B cell (primary cell): ENCODE measurements at regions not wholly inside any gene's neighbourhood (a gene's known extent, or its start where the extent isn't known, plus 50 kb on each side); places are given as distances from the start of the nearest gene placed in this dataset.

ENCODE experiments used
- ATAC-seq: fragments of 200-7000 bp; cut with Tn5 transposase; one replicate; pipeline ENCODE4 v1.10.0; 2021; ENCODE audit warnings: low read depth, mild to moderate bottlenecking, moderate number of reproducible peaks, moderate library complexity
- CTCF ChIA-PET: fragments of 350-600 bp; sonication (Branson Sonifier 250); formaldehyde crosslinking; loops from one replicate; lab custom pipeline; 2021; ENCODE audit warnings: antibody characterized with exemption, inconsistent platforms; lab: Charles Lee
- POLR2A ChIA-PET: fragments of 350-600 bp; sonication (Branson Sonifier 250); formaldehyde crosslinking; loops from one replicate; lab custom pipeline; 2021; ENCODE audit warnings: antibody characterized with exemption; lab: Charles Lee
- DNase-seq: peaks from one replicate; pipeline ENCODE4 v3.0.0; 2013
- H2AFZ ChIP-seq: 2 replicates; pipeline ENCODE4 v1.6.1; 2012; ENCODE audit warnings: mild to moderate bottlenecking, low read depth, low read length; ENCODE audit not compliant: insufficient read depth, poor library complexity, severe bottlenecking
- H3K27ac ChIP-seq, 2 donors: 1 replicate in 1 of 2; 2 replicates in 1 of 2; pipeline ENCODE4 v1.5.1; 2012 to 2013; ENCODE audit warnings: low read length in 2 of 2, mild to moderate bottlenecking in 2 of 2, moderate library complexity in 1 of 2
- H3K27me3 ChIP-seq, 4 experiments: fragments of 200-600 bp in 1 of 4; sonication (generic) in 1 of 4; replicated peaks in 1 of 4; 1 replicate in 2 of 4; 2 replicates in 2 of 4; pipeline versions ENCODE4 v1.6.1 to v1.7.0; 2013 to 2016; ENCODE audit warnings: low read length in 3 of 4, mild to moderate bottlenecking in 2 of 4, mixed read lengths in 1 of 4, moderate library complexity in 1 of 4; ENCODE audit not compliant: insufficient read depth in 4 of 4, control insufficient read depth in 3 of 4; ENCODE audit errors: control extremely low read depth in 1 of 4
- H3K36me3 ChIP-seq, 2 experiments: replicated peaks in 1 of 2; 1 replicate in 1 of 2; 2 replicates in 1 of 2; pipeline versions ENCODE4 v1.6.1 to v1.7.1; 2013; ENCODE audit warnings: low read length in 1 of 2; ENCODE audit not compliant: insufficient read depth in 2 of 2, control insufficient read depth in 1 of 2; ENCODE audit errors: control extremely low read depth in 1 of 2, extremely low read depth in 1 of 2
- H3K4me1 ChIP-seq, 2 donors: fragments of 200-600 bp in 1 of 2; sonication (generic) in 1 of 2; 1 replicate in 1 of 2; 2 replicates in 1 of 2; pipeline versions ENCODE4 v1.5.1 to v1.6.1; 2013 to 2017; ENCODE audit warnings: low read length in 2 of 2; ENCODE audit not compliant: control insufficient read depth in 2 of 2, insufficient read depth in 2 of 2
- H3K4me2 ChIP-seq: replicated peaks from 2 replicates; pipeline ENCODE3; 2012; ENCODE audit warnings: mild to moderate bottlenecking, low read depth, low read length; ENCODE audit not compliant: poor library complexity, severe bottlenecking
- H3K4me3 ChIP-seq, 5 experiments: fragments of 200-600 bp in 1 of 5; sonication (generic) in 1 of 5; 1 replicate in 3 of 5; 2 replicates in 2 of 5; pipeline versions ENCODE4 v1.5.1 to v1.7.0; 2011 to 2016; ENCODE audit warnings: low read length in 4 of 5, mild to moderate bottlenecking in 4 of 5, low read depth in 2 of 5, control low read depth in 1 of 5, moderate library complexity in 1 of 5; ENCODE audit not compliant: insufficient read depth in 1 of 5; ENCODE audit errors: control extremely low read depth in 1 of 5, extremely low read depth in 1 of 5
- H3K79me2 ChIP-seq: fragments of 200-600 bp; sonication (generic); one replicate; pipeline ENCODE4 v1.6.0; 2016; ENCODE audit warnings: low read length; ENCODE audit not compliant: control insufficient read depth, insufficient read depth
- H3K9ac ChIP-seq: fragments of 200-600 bp; sonication (generic); 2 replicates; pipeline ENCODE4 v1.6.1; 2017; ENCODE audit warnings: mild to moderate bottlenecking, low read length, moderate library complexity
- H3K9me3 ChIP-seq, 3 donors: one replicate each; pipeline versions ENCODE4 v1.6.1 to v1.7.1; 2013; ENCODE audit warnings: low read length in 2 of 3; ENCODE audit not compliant: control insufficient read depth in 2 of 3, insufficient read depth in 1 of 3; ENCODE audit errors: control extremely low read depth in 1 of 3
- H4K20me1 ChIP-seq: 2 replicates; pipeline ENCODE4 v1.6.0; 2012; ENCODE audit warnings: mild to moderate bottlenecking, low read length; ENCODE audit not compliant: insufficient read depth, control insufficient read depth, poor library complexity, severe bottlenecking
- H3K27ac Mint-ChIP-seq: one replicate; pipeline ENCODE4 v1.8.0; 2021; ENCODE audit warnings: mixed read lengths
- H3K27me3 Mint-ChIP-seq: one replicate; pipeline ENCODE4 v1.8.0; 2021; ENCODE audit warnings: mixed read lengths
- H3K4me1 Mint-ChIP-seq: one replicate; pipeline ENCODE4 v1.8.0; 2021; ENCODE audit warnings: mixed read lengths
- H3K4me3 Mint-ChIP-seq: one replicate; pipeline ENCODE4 v1.8.0; 2021; ENCODE audit warnings: mixed read lengths
- H3K9me3 Mint-ChIP-seq: one replicate; pipeline ENCODE4 v1.8.0; 2022; ENCODE audit warnings: mixed read lengths; ENCODE audit not compliant: insufficient read depth
- EZH2 ChIP-seq: IDR thresholded peaks from 2 replicates; pipeline ENCODE4 v1.6.1; 2012; ENCODE audit warnings: borderline replicate concordance, low read depth, mild to moderate bottlenecking, moderate library complexity, low read length; ENCODE audit not compliant: insufficient read depth, poor library complexity, severe bottlenecking
- WGBS: methylation state at CpG from one replicate; pipeline ENCODE4 v1.1.5; 2013; ENCODE audit warnings: missing lambda C conversion rate; ENCODE audit not compliant: insufficient coverage; 5-methylcytosine and 5-hydroxymethylcytosine counted together
- intact Hi-C: fragments of 100-400 bp; cut with micrococcal nuclease; formaldehyde crosslinking; loops from one replicate; pipeline ENCODE4 v1.10.0; 2022
- TF ChIP-seq, protein P1 (sequence below): fragments of 200-600 bp; IDR thresholded peaks from one replicate; pipeline ENCODE4 v1.8.0; 2022; ENCODE audit warnings: antibody characterized with exemption, mild to moderate bottlenecking

DNA sequence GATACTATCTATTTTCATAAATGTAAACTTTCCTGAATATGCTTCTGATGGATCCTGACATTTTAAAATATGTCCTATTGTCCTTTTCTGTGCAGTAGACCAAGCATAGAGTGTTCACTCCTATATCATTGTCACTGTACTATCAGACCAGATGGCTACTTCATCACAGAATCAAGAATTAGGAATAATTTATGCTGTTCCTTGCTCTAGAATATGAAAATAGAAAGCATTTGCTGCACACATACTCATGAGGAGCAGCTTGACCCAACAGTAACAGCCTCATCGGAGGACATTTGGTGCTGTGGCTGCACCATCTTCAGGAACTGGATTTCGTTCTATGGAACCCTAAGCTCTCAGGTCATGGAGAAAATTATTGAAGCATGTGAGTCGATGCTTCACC is 468.9 kb upstream of the HNRNPA3 start:
- H2AFZ ChIP-seq: no peak overlapping the region
- peaks cover 0 to 11% of the 10 kb centered on the region in 2 donors for H3K4me1 ChIP-seq
- intact Hi-C loops: no loop called here
- no peak for ATAC-seq
- Mint-ChIP-seq H3K4me3 (no peak overlapping the region), H3K27me3 (peaks cover 16% of the 10 kb centered on the region), H3K9me3 (no peaks in the 10 kb centered on the region), H3K4me1 (peaks cover 6% of the 10 kb centered on the region), H3K27ac (no peak overlapping the region)
- WGBS: 92% methylated on average over 2 of the region's 3 CpGs
- no peaks in the 10 kb centered on the region for H3K79me2 ChIP-seq
- no peaks in the 10 kb centered on the region for H4K20me1 ChIP-seq
- no peak for TF ChIP-seq EZH2
- TF ChIP-seq, protein P1, sequence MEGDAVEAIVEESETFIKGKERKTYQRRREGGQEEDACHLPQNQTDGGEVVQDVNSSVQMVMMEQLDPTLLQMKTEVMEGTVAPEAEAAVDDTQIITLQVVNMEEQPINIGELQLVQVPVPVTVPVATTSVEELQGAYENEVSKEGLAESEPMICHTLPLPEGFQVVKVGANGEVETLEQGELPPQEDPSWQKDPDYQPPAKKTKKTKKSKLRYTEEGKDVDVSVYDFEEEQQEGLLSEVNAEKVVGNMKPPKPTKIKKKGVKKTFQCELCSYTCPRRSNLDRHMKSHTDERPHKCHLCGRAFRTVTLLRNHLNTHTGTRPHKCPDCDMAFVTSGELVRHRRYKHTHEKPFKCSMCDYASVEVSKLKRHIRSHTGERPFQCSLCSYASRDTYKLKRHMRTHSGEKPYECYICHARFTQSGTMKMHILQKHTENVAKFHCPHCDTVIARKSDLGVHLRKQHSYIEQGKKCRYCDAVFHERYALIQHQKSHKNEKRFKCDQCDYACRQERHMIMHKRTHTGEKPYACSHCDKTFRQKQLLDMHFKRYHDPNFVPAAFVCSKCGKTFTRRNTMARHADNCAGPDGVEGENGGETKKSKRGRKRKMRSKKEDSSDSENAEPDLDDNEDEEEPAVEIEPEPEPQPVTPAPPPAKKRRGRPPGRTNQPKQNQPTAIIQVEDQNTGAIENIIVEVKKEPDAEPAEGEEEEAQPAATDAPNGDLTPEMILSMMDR: no peak
- POLR2A ChIA-PET: no interaction called here
- H3K4me2 ChIP-seq: no peak overlapping the region
- no peak overlapping the region for H3K9ac ChIP-seq
- no peaks in the 10 kb centered on the region for H3K36me3 ChIP-seq
- H3K4me3 ChIP-seq: no peak overlapping the region
- H3K27me3 ChIP-seq: peaks cover 0 to 2% (median 0%) of the 10 kb centered on the region in 4 experiments
- no peak overlapping the region for H3K27ac ChIP-seq
- no peak for DNase-seq
- H3K9me3 ChIP-seq: peaks cover 0 to 1% (median 0%) of the 10 kb centered on the region in 3 donors
- CTCF ChIA-PET: no interaction called here

DNA sequence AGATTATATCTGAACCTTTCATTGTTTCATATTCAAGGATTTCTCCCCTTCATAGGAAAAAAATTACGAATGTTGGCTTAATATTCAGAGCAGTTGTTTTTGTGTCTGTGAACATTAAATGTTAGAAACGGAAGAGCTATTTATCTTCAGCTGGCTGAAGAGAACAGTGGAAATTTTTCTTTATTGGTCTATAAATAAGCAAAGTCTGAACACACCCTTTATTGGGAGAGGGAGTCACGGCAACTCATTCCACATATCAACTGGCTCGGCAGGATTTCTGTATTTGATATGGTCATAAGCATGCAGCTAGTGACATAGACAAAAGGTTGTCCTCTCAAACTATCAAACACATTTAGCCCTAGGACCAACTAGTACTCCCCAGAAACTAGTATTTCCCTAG is 468.4 kb upstream of the HNRNPA3 start:
- ATAC-seq: no peak
- Mint-ChIP-seq H3K9me3 (no peaks in the 10 kb centered on the region), H3K27me3 (peaks cover 16% of the 10 kb centered on the region), H3K4me1 (peaks cover 6% of the 10 kb centered on the region), H3K27ac (no peak overlapping the region), H3K4me3 (no peak overlapping the region)
- no peaks in the 10 kb centered on the region for H3K79me2 ChIP-seq
- H3K4me2 ChIP-seq: no peak overlapping the region
- no peak overlapping the region for H2AFZ ChIP-seq
- intact Hi-C loops: no loop called here
- ChIA-PET CTCF (no interaction called here), POLR2A (no interaction called here)
- TF ChIP-seq EZH2: no peak
- TF ChIP-seq, protein P1: no peak
- H3K36me3 ChIP-seq: no peaks in the 10 kb centered on the region
- DNase-seq: no peak
- H3K9ac ChIP-seq: no peak overlapping the region
- peaks cover 0 to 1% (median 0%) of the 10 kb centered on the region in 3 donors for H3K9me3 ChIP-seq
- H3K4me1 ChIP-seq: peaks cover 0 to 11% of the 10 kb centered on the region in 2 donors
- H3K27me3 ChIP-seq: peaks cover 0 to 2% (median 0%) of the 10 kb centered on the region in 4 experiments
- H3K4me3 ChIP-seq: no peak overlapping the region
- no peak overlapping the region for H3K27ac ChIP-seq
- H4K20me1 ChIP-seq: no peaks in the 10 kb centered on the region
- WGBS: no CpG with 5 or more reads among the region's 4 CpGs
